IMR-90 (cell line): ENCODE measurements at regions not wholly inside any gene's neighbourhood (a gene's known extent, or its start where the extent isn't known, plus 50 kb on each side); places are given as distances from the start of the nearest gene placed in this dataset.

Experiments used
- ATAC-seq: fragments of 200-7000 bp; cut with Tn5 transposase; 2 replicates; pipeline ENCODE4 v1.9.1; 2020; ENCODE audit warnings: low read depth, mild to moderate bottlenecking, moderate library complexity
- BruUV-seq: library from RNA; stranded (reverse); fragments of 400-500 nt; replicated peaks from 2 replicates; lab custom pipeline; 2021; lab: Mats Ljungman, UMichigan
- CTCF ChIA-PET: fragments of 300-600 bp; formaldehyde crosslinking; extraction: SDS; loops from one replicate; lab custom pipeline; 2021; ENCODE audit warnings: antibody characterized with exemption; lab: Yijun Ruan, JAX
- POLR2A ChIA-PET: fragments of 300-600 bp; sonication (Branson Sonifier 250); formaldehyde crosslinking; loops from one replicate; lab custom pipeline; 2022; ENCODE audit warnings: antibody characterized with exemption; ENCODE audit not compliant: unreplicated experiment; lab: Charles Lee
- DNase-seq: peaks from one replicate; pipeline ENCODE4 v3.0.0; 2013
- H2AFZ ChIP-seq: replicated peaks from 2 replicates; pipeline ENCODE3; 2013; ENCODE audit warnings: low read length, mild to moderate bottlenecking; ENCODE audit not compliant: poor library complexity
- H2AK5ac ChIP-seq: 2 replicates; pipeline ENCODE4 v1.6.1; 2013; ENCODE audit warnings: low read depth, low read length, inconsistent platforms
- H2AK9ac ChIP-seq: replicated peaks from 2 replicates; pipeline ENCODE3; 2013; ENCODE audit warnings: mild to moderate bottlenecking, low read depth, low read length, moderate library complexity; ENCODE audit not compliant: poor library complexity
- H2BK120ac ChIP-seq: 2 replicates; pipeline ENCODE4 v1.6.1; 2013; ENCODE audit warnings: low read depth, low read length, inconsistent platforms
- H2BK15ac ChIP-seq: 3 replicates; pipeline ENCODE4 v1.6.1; 2013; ENCODE audit warnings: low read depth, low read length, inconsistent platforms
- H2BK20ac ChIP-seq: 2 replicates; pipeline ENCODE4 v1.6.1; 2013; ENCODE audit warnings: low read depth, mild to moderate bottlenecking, inconsistent platforms, low read length, moderate library complexity
- H2BK5ac ChIP-seq: 2 replicates; pipeline ENCODE4 v1.6.1; 2013; ENCODE audit warnings: mild to moderate bottlenecking, low read depth, low read length, inconsistent platforms; ENCODE audit not compliant: poor library complexity, severe bottlenecking
- H3K14ac ChIP-seq: replicated peaks from 2 replicates; pipeline ENCODE4 v1.6.1; 2013; ENCODE audit warnings: low read depth, low read length, inconsistent platforms
- H3K18ac ChIP-seq: 2 replicates; pipeline ENCODE4 v1.6.1; 2013; ENCODE audit warnings: low read depth, low read length, control low read depth
- H3K23ac ChIP-seq: 2 replicates; pipeline ENCODE4 v1.6.1; 2013; ENCODE audit warnings: low read depth, low read length, inconsistent platforms
- H3K27ac ChIP-seq: 2 replicates; pipeline ENCODE4 v1.5.1; 2013; ENCODE audit warnings: mild to moderate bottlenecking, control low read depth, low read length; ENCODE audit not compliant: insufficient read depth
- H3K27me3 ChIP-seq: 2 replicates; pipeline ENCODE4 v1.6.1; 2013; ENCODE audit warnings: low read length; ENCODE audit not compliant: control insufficient read depth, insufficient read depth
- H3K36me3 ChIP-seq: 2 replicates; pipeline ENCODE4 v1.6.1; 2013; ENCODE audit warnings: low read length, mixed read lengths; ENCODE audit not compliant: control insufficient read depth, insufficient read depth
- H3K4ac ChIP-seq: 2 replicates; pipeline ENCODE4 v1.6.1; 2013; ENCODE audit warnings: low read depth, low read length, inconsistent platforms
- H3K4me1 ChIP-seq: 2 replicates; pipeline ENCODE4 v1.6.1; 2013; ENCODE audit warnings: low read length, mixed read lengths; ENCODE audit not compliant: control insufficient read depth, insufficient read depth
- H3K4me2 ChIP-seq: 2 replicates; pipeline ENCODE4 v1.6.1; 2013; ENCODE audit warnings: low read depth, mild to moderate bottlenecking, control low read depth, low read length, moderate library complexity
- H3K4me3 ChIP-seq: 2 replicates; pipeline ENCODE4 v1.5.1; 2013; ENCODE audit warnings: low read depth, mild to moderate bottlenecking, control low read depth, low read length, moderate library complexity; ENCODE audit not compliant: insufficient read depth
- H3K56ac ChIP-seq: 2 replicates; pipeline ENCODE4 v1.6.1; 2013; ENCODE audit warnings: low read length, inconsistent platforms; ENCODE audit not compliant: insufficient read depth; ENCODE audit errors: extremely low read depth
- H3K79me1 ChIP-seq, 2 experiments: 2 replicates each; pipeline ENCODE4 v1.6.1; 2013; ENCODE audit warnings: low read length in 2 of 2, inconsistent platforms in 1 of 2, low read depth in 1 of 2
- H3K9ac ChIP-seq: 2 replicates; pipeline ENCODE4 v1.6.1; 2013; ENCODE audit warnings: low read depth, low read length, control low read depth
- H3K9me1 ChIP-seq: 2 replicates; pipeline ENCODE4 v1.6.1; 2013; ENCODE audit warnings: low read length, inconsistent platforms; ENCODE audit not compliant: insufficient read depth
- H3K9me3 ChIP-seq: 2 replicates; pipeline ENCODE4 v1.6.1; 2013; ENCODE audit warnings: low read length; ENCODE audit not compliant: control insufficient read depth, insufficient read depth
- H4K20me1 ChIP-seq: 2 replicates; pipeline ENCODE4 v1.6.1; 2013; ENCODE audit warnings: low read length, inconsistent platforms; ENCODE audit not compliant: insufficient read depth
- H4K5ac ChIP-seq: 2 replicates; pipeline ENCODE4 v1.6.1; 2013; ENCODE audit warnings: mild to moderate bottlenecking, low read depth, low read length, control low read depth
- H4K8ac ChIP-seq, 2 experiments: 2 replicates each; pipeline ENCODE4 v1.6.1; 2013; ENCODE audit warnings: low read depth in 2 of 2, low read length in 2 of 2, control low read depth in 1 of 2, inconsistent platforms in 1 of 2
- H4K91ac ChIP-seq: 2 replicates; pipeline ENCODE4 v1.6.1; 2013; ENCODE audit warnings: low read depth, low read length, inconsistent platforms; ENCODE audit not compliant: insufficient read depth
- CEBPB ChIP-seq: IDR thresholded peaks from 2 replicates; pipeline ENCODE4 v1.6.1; 2012; ENCODE audit warnings: low read depth, low read length, improper control_type of control experiment
- RAD21 ChIP-seq: IDR thresholded peaks from 2 replicates; pipeline ENCODE4 v1.6.1; 2012; ENCODE audit warnings: low read length, improper control_type of control experiment
- SMC3 ChIP-seq: fragments of 150-350 bp; IDR thresholded peaks from 2 replicates; pipeline ENCODE4 v1.6.1; 2016; ENCODE audit warnings: low read depth, mild to moderate bottlenecking, antibody characterized with exemption, low read length, moderate library complexity
- WGBS, 2 experiments: methylation state at CpG; one replicate each; pipeline versions ENCODE4 v1.1.5 to v1.1.7; 2013; ENCODE audit warnings: missing lambda C conversion rate in 2 of 2; ENCODE audit not compliant: insufficient read length in 1 of 2; ENCODE audit errors: extremely low coverage in 2 of 2; 5-methylcytosine and 5-hydroxymethylcytosine counted together
- dilution Hi-C: fragments of 300-500 bp; cut with HindIII; formaldehyde crosslinking; loops from one replicate; pipeline ENCODE4 v1.14.3; 2018; ENCODE audit warnings: low sequenced_read_pairs; ENCODE audit not compliant: unreplicated experiment
- in situ Hi-C: fragments of 300-500 bp; cut with MboI; formaldehyde crosslinking; loops from 3 replicates; pipeline ENCODE4 v1.14.3; 2019; ENCODE audit warnings: low sequenced_read_pairs, inconsistent platforms, mixed read lengths
- intact Hi-C: fragments of 100-400 bp; cut with micrococcal nuclease; formaldehyde crosslinking; loops from 2 replicates; pipeline ENCODE4 v1.10.0; 2022

GRCh38 chr17:77453613-77454241, 313.0 kb downstream of the SEC14L1 start:
- in situ Hi-C loops = no loop called here
- peak overlapping the region; percentile 18; the same call in 1 of the 2 replicates for H3K27ac ChIP-seq

More at GRCh38 chr17:77453613-77454241, 313.0 kb downstream of the SEC14L1 start:
- no peak for ATAC-seq
- Histone ChIP-seq H3K9ac (no peak overlapping the region), H3K14ac (peak overlapping the region; percentile 57), H3K36me3 (peaks cover 10% of the 10 kb centered on the region), H3K4me3 (no peak overlapping the region), H3K23ac (peak overlapping the region; percentile 52; the same call in 1 of the 2 replicates), H2BK120ac (peak overlapping the region; percentile 13; the same call in 1 of the 2 replicates), H4K91ac (no peak overlapping the region; the same call in 1 of the 2 replicates), H3K56ac (no peak overlapping the region), H4K8ac (no peak overlapping the region), H2AK5ac (no peak overlapping the region; the same call in 1 of the 2 replicates), H3K79me1 (peaks cover 30 to 99% of the 10 kb centered on the region in 2 experiments), H2BK20ac (no peak overlapping the region), H2BK5ac (no peak overlapping the region), H3K4me1 (peaks cover 70% of the 10 kb centered on the region), H3K9me1 (peaks cover 47% of the 10 kb centered on the region), H2AFZ (no peak overlapping the region), H3K9me3 (no peaks in the 10 kb centered on the region), H3K18ac (no peak overlapping the region), H3K4me2 (no peak overlapping the region), H2AK9ac (no peak overlapping the region), H2BK15ac (no peak overlapping the region), H4K20me1 (peaks cover 100% of the 10 kb centered on the region), H4K5ac (no peak overlapping the region), H3K27me3 (no peaks in the 10 kb centered on the region), H3K4ac (peak overlapping the region; percentile 21; the same call in 1 of the 2 replicates)
- BruUV-seq = no TSS peak
- ChIA-PET CTCF (interaction anchor here (0.6 kb wide), 1 partner anchor 42 kb away, joined by 3 read pairs; no protein-coding TSS in a partner anchor), POLR2A (no interaction called here)
- dilution Hi-C loops = no loop called here
- WGBS, 2 experiments = 78% methylated on average over 4 of the region's 15 CpGs; no CpG with 5 or more reads in 1 of the 2 experiments
- no peak for DNase-seq
- no peak for TF ChIP-seq SMC3
- TF ChIP-seq CEBPB = no peak
- TF ChIP-seq RAD21 = no peak
- intact Hi-C loops = loop anchor here (2.0 kb wide), 1 partner anchor 23 kb away; no protein-coding TSS in a partner anchor
